ENCODE measurements at regions not wholly inside any gene's neighbourhood (a gene's known extent, or its start where the extent isn't known, plus 50 kb on each side); places are given as distances from the start of the nearest gene placed in this dataset.

DNA sequence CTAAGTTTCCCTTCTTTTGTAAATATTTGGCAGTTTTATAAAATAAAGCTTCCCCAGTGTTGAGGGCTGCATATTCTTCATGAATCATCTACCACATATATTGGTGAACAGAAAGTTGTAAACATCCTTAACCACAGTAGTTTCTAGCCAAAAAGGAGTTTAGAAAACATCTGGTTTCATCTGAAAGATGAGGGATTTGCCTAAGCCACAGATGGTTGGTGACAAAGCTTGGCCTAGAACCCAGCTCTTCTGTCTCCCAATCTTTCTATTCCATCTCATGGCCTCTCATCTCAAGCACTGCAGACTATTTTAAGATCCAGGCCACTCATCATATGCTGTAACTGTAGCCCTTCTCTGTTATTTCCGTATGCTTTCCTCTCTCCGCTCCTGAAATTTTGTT is 232.3 kb upstream of the TRPM3 start:
- POLR2A ChIA-PET: no interaction called here

DNA sequence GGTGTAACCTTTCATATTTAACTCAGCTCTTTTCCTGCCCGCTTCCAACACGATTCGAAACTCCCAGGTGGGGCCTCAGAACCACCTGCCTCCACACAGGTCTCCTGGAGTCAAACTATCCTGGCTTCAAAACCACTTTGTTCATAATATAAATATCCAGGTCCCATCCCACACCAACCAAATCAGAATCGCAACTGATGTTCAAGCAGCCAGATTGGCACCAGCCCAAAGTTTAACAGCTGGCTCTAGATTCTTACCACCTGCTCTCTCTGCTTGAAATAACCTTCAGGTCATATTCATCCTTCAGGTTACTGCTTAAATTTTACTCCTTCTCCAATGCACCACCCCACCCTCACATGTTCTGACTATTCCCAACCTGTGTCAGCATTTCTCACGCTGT is 231.4 kb upstream of the TRPM3 start:
- ChIA-PET POLR2A (no interaction called here), CTCF (no interaction called here)
- TF ChIP-seq, protein P1, sequence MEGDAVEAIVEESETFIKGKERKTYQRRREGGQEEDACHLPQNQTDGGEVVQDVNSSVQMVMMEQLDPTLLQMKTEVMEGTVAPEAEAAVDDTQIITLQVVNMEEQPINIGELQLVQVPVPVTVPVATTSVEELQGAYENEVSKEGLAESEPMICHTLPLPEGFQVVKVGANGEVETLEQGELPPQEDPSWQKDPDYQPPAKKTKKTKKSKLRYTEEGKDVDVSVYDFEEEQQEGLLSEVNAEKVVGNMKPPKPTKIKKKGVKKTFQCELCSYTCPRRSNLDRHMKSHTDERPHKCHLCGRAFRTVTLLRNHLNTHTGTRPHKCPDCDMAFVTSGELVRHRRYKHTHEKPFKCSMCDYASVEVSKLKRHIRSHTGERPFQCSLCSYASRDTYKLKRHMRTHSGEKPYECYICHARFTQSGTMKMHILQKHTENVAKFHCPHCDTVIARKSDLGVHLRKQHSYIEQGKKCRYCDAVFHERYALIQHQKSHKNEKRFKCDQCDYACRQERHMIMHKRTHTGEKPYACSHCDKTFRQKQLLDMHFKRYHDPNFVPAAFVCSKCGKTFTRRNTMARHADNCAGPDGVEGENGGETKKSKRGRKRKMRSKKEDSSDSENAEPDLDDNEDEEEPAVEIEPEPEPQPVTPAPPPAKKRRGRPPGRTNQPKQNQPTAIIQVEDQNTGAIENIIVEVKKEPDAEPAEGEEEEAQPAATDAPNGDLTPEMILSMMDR (IDR thresholded peaks at IDR 0.05; ENCODE audit: low read depth, low read length): no peak
- no peaks in the 10 kb centered on the region for H3K9me3 ChIP-seq (ENCODE audit: control insufficient read depth, insufficient read depth, low read length)
- no peak for DNase-seq (ENCODE audit: low read depth, low spot score)
- no peaks in the 10 kb centered on the region for H3K27me3 ChIP-seq (ENCODE audit: control insufficient read depth, insufficient read depth, low read length)
- no peak overlapping the region for H3K4me3 ChIP-seq (ENCODE audit: low read depth, low read length)
- H3K27ac ChIP-seq (ENCODE audit: low read depth, low read length): no peak overlapping the region

More for the DNA sequence above, 232.3 kb upstream of the TRPM3 start:
- Histone ChIP-seq H3K4me3 (ENCODE audit: low read depth, low read length) (no peak overlapping the region), H3K9me3 (ENCODE audit: control insufficient read depth, insufficient read depth, low read length) (no peaks in the 10 kb centered on the region), H3K27me3 (ENCODE audit: control insufficient read depth, insufficient read depth, low read length) (no peaks in the 10 kb centered on the region), H3K27ac (ENCODE audit: low read depth, low read length) (no peak overlapping the region)
- CTCF ChIA-PET: no interaction called here
- DNase-seq (ENCODE audit: low read depth, low spot score): no peak
- TF ChIP-seq, protein P1 (IDR thresholded peaks at IDR 0.05; ENCODE audit: low read depth, low read length): no peak

DNA sequence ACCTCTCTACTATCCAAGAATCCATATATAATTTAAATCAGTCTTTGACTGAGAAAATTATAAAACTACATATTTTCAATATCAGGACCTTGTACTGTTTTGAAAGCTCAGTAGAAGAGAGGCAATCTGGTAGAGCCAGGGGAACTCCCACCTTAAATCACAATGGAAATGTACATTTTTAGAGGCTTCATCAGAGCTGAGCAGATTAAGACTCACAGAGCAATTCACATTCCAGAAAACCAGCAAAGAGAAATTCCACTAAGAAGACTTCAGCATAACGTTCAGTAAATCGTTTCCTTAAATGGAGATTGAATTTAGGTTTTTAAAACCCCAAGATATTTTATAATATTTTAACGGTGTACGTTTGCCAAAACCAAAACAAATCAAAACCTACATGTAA is 227.8 kb upstream of the TRPM3 start:
- Histone ChIP-seq H3K9me3 (ENCODE audit: control insufficient read depth, insufficient read depth, low read length) (no peaks in the 10 kb centered on the region), H3K27me3 (ENCODE audit: control insufficient read depth, insufficient read depth, low read length) (no peaks in the 10 kb centered on the region), H3K27ac (ENCODE audit: low read depth, low read length) (no peak overlapping the region), H3K4me3 (ENCODE audit: low read depth, low read length) (no peak overlapping the region)
- TF ChIP-seq, protein P1 (IDR thresholded peaks at IDR 0.05; ENCODE audit: low read depth, low read length): no peak
- CTCF ChIA-PET: no interaction called here
- POLR2A ChIA-PET: no interaction called here
- DNase-seq (ENCODE audit: low read depth, low spot score): no peak

DNA sequence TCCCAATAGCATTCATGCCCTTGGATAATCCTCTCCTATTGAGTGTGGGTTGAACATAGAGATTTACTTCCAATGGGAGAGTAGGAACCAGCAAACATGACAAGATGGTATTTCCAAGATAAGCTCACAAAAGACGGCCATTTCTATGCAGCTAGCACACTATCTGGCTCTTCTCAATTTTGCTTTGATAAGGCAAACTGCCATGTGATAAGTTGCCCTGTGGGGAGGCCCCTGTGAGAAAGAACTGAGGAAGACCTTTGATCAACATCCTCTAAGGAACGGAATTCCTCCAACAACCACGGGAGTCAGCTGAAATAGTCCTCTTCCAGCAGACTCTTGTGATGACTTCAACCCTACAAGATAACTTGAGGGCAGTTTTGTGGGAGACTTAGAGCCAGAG is 211.9 kb upstream of the TRPM3 start:
- TF ChIP-seq, protein P1 (IDR thresholded peaks at IDR 0.05; ENCODE audit: low read depth, low read length): no peak
- Histone ChIP-seq H3K27me3 (ENCODE audit: control insufficient read depth, insufficient read depth, low read length) (no peaks in the 10 kb centered on the region), H3K4me3 (ENCODE audit: low read depth, low read length) (no peak overlapping the region), H3K27ac (ENCODE audit: low read depth, low read length) (no peak overlapping the region), H3K9me3 (ENCODE audit: control insufficient read depth, insufficient read depth, low read length) (no peaks in the 10 kb centered on the region)
- no peak for DNase-seq (ENCODE audit: low read depth, low spot score)
- CTCF ChIA-PET: no interaction called here
- POLR2A ChIA-PET: no interaction called here

DNA sequence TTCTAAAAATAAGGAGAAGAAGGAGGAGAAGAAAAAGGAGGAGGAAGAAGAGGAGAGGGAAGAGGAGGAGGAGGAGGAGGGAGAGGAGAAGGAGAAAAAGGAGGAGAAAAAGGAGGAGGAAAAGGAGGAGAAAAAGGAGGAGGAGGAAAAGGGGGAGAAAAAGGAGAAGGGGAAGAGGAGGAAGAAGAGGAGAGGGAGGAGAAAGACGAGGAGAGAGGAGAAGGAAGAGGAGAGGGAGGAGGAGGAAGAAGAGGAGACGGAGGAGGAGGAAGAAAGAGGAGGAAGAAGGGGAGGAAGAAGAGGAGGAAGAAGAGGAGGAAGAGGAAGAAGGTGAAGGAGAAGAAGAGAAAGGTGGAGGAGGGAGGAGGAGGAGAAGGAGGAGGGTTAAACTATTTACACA is 210.2 kb upstream of the TRPM3 start:
- no peaks in the 10 kb centered on the region for H3K9me3 ChIP-seq (ENCODE audit: control insufficient read depth, insufficient read depth, low read length)
- TF ChIP-seq, protein P1 (IDR thresholded peaks at IDR 0.05; ENCODE audit: low read depth, low read length): no peak
- H3K27ac ChIP-seq (ENCODE audit: low read depth, low read length): no peak overlapping the region
- ChIA-PET CTCF (no interaction called here), POLR2A (no interaction called here)
- no peak for DNase-seq (ENCODE audit: low read depth, low spot score)
- no peaks in the 10 kb centered on the region for H3K27me3 ChIP-seq (ENCODE audit: control insufficient read depth, insufficient read depth, low read length)
- H3K4me3 ChIP-seq (ENCODE audit: low read depth, low read length): no peak overlapping the region
